GM23338 (cell line): ENCODE measurements at regions not wholly inside any gene's neighbourhood (a gene's known extent, or its start where the extent isn't known, plus 50 kb on each side); places are given as distances from the start of the nearest gene placed in this dataset.
"Not testable (repeated sequence)": the region's sequence is repeated elsewhere in the genome, so short reads cannot be mapped to it uniquely, and the experiment has no call there.

Source experiments
- ATAC-seq: fragments of 200-7000 bp; cut with Tn5 transposase; 3 replicates; pipeline ENCODE4 v1.9.1; 2020
- DNase-seq: peaks from one replicate; pipeline ENCODE4 v3.0.0-alpha.2; 2015; ENCODE audit warnings: low spot score
- H2AFZ ChIP-seq: fragments of 200-600 bp; sonication (generic); 2 replicates; pipeline ENCODE4 v1.8.0; 2016; ENCODE audit warnings: antibody characterized with exemption, mild to moderate bottlenecking, moderate library complexity
- H3F3A ChIP-seq: fragments of 200-600 bp; sonication (generic); replicated peaks from 2 replicates; pipeline ENCODE4 v1.8.0; 2017; ENCODE audit warnings: antibody characterized with exemption, mixed run types, low read depth
- H3K27ac ChIP-seq: fragments of 200-600 bp; sonication (generic); 2 replicates; pipeline ENCODE4 v1.6.1; 2016; ENCODE audit warnings: low read depth
- H3K27me3 ChIP-seq: fragments of 200-600 bp; sonication (generic); 2 replicates; pipeline ENCODE4 v1.8.0; 2016; ENCODE audit warnings: mild to moderate bottlenecking, mixed run types, moderate library complexity; ENCODE audit not compliant: insufficient read depth
- H3K36me3 ChIP-seq: fragments of 200-600 bp; sonication (generic); 2 replicates; pipeline ENCODE4 v1.8.0; 2016; ENCODE audit warnings: mild to moderate bottlenecking; ENCODE audit not compliant: insufficient read depth
- H3K4me1 ChIP-seq: fragments of 200-600 bp; sonication (generic); 2 replicates; pipeline ENCODE4 v1.8.0; 2016; ENCODE audit warnings: mild to moderate bottlenecking, moderate library complexity; ENCODE audit not compliant: insufficient read depth
- H3K4me2 ChIP-seq: fragments of 200-600 bp; sonication (generic); 2 replicates; pipeline ENCODE4 v1.7.1; 2017; ENCODE audit warnings: mixed run types
- H3K4me3 ChIP-seq: fragments of 200-600 bp; sonication (generic); 2 replicates; pipeline ENCODE4 v1.6.1; 2016; ENCODE audit warnings: mixed run types
- H3K79me2 ChIP-seq: fragments of 200-600 bp; sonication (generic); replicated peaks from 2 replicates; pipeline ENCODE4 v1.8.0; 2017; ENCODE audit warnings: mild to moderate bottlenecking; ENCODE audit not compliant: insufficient read depth
- H3K9me2 ChIP-seq: fragments of 200-600 bp; sonication (generic); 2 replicates; pipeline ENCODE4 v1.8.0; 2017; ENCODE audit not compliant: insufficient read depth
- H4K20me1 ChIP-seq: fragments of 200-600 bp; sonication (generic); replicated peaks from 2 replicates; pipeline ENCODE4 v1.8.0; 2017; ENCODE audit warnings: mild to moderate bottlenecking; ENCODE audit not compliant: insufficient read depth
- H3K27ac Mint-ChIP-seq: 2 replicates; pipeline ENCODE4 v1.8.0; 2020; ENCODE audit warnings: inconsistent platforms, mild to moderate bottlenecking, moderate library complexity, mixed read lengths
- H3K27me3 Mint-ChIP-seq: 3 replicates; pipeline ENCODE4 v1.8.0; 2022; ENCODE audit warnings: low read depth, mild to moderate bottlenecking, moderate library complexity, mixed read lengths, inconsistent platforms; ENCODE audit not compliant: insufficient read depth, poor library complexity
- H3K36me3 Mint-ChIP-seq: 3 replicates; pipeline ENCODE4 v1.8.0; 2021; ENCODE audit warnings: low read depth, mild to moderate bottlenecking, inconsistent platforms, moderate library complexity, mixed read lengths
- H3K4me1 Mint-ChIP-seq: 3 replicates; pipeline ENCODE4 v1.8.0; 2020; ENCODE audit warnings: mild to moderate bottlenecking, inconsistent platforms, mixed read lengths
- H3K4me3 Mint-ChIP-seq: 3 replicates; pipeline ENCODE4 v1.8.0; 2021; ENCODE audit warnings: moderate library complexity, mild to moderate bottlenecking, inconsistent platforms, mixed read lengths
- H3K9me3 Mint-ChIP-seq: 3 replicates; pipeline ENCODE4 v1.8.0; 2020; ENCODE audit warnings: moderate library complexity, mild to moderate bottlenecking, inconsistent platforms, mixed read lengths
- ETS1 ChIP-seq: IDR thresholded peaks from 2 replicates; pipeline ENCODE4 v1.6.1; 2016; ENCODE audit warnings: antibody characterized with exemption
- EZH2phosphoT487 ChIP-seq: fragments of 200-600 bp; sonication (generic); IDR thresholded peaks from one replicate; pipeline ENCODE4 v1.8.1; 2018; ENCODE audit warnings: antibody characterized with exemption; ENCODE audit not compliant: unreplicated experiment
- JUNB ChIP-seq: IDR thresholded peaks from one replicate; pipeline ENCODE4 v1.6.1; 2016; ENCODE audit warnings: antibody characterized with exemption; ENCODE audit not compliant: unreplicated experiment
- NANOG ChIP-seq: IDR thresholded peaks from 2 replicates; pipeline ENCODE4 v1.6.1; 2016; ENCODE audit warnings: antibody characterized with exemption, borderline replicate concordance
- POLR2AphosphoS5 ChIP-seq: IDR thresholded peaks from 2 replicates; pipeline ENCODE4 v1.6.1; 2016; ENCODE audit warnings: antibody characterized with exemption, low read depth
- REST ChIP-seq: IDR thresholded peaks from one replicate; pipeline ENCODE4 v1.6.1; 2018; ENCODE audit warnings: antibody characterized with exemption; ENCODE audit not compliant: unreplicated experiment
- STAT1 ChIP-seq: IDR thresholded peaks from one replicate; pipeline ENCODE4 v1.6.1; 2016; ENCODE audit warnings: antibody characterized with exemption; ENCODE audit not compliant: unreplicated experiment
- ZNF114 ChIP-seq: fragments of 250-450 bp; sonication (Bioruptor Pico); IDR thresholded peaks from 2 replicates; pipeline ENCODE4 v1.5.0; 2020; ENCODE audit warnings: mild to moderate bottlenecking, moderate library complexity
- ZNF331 ChIP-seq: fragments of 250-450 bp; sonication (Bioruptor Pico); IDR thresholded peaks from 2 replicates; pipeline ENCODE4 v1.5.0; 2020; ENCODE audit warnings: low read depth, mild to moderate bottlenecking, moderate library complexity

- TF ChIP-seq ETS1, result no peak
- no peak for TF ChIP-seq NANOG
- TF ChIP-seq JUNB, result no peak
Observed at GRCh38 chr22:23452231-23453010, 127.7 kb downstream of the IGLL1 start (continued).

GRCh38 chr22:23451452-23452230, 128.4 kb downstream of the IGLL1 start:
- not testable (repeated sequence) for H3K27me3 Mint-ChIP-seq, H3K4me2 ChIP-seq, H3K36me3 ChIP-seq, H3K27ac ChIP-seq, H4K20me1 ChIP-seq, DNase-seq, H3K9me3 Mint-ChIP-seq, H3K27ac Mint-ChIP-seq, ATAC-seq, H3K27me3 ChIP-seq, H3F3A ChIP-seq, H2AFZ ChIP-seq, H3K4me3 ChIP-seq, H3K9me2 ChIP-seq, H3K36me3 Mint-ChIP-seq, H3K4me1 ChIP-seq, H3K4me3 Mint-ChIP-seq, H3K4me1 Mint-ChIP-seq, H3K79me2 ChIP-seq

- not testable (repeated sequence) for H3K4me3 Mint-ChIP-seq, H3F3A ChIP-seq, H3K4me2 ChIP-seq, H3K27me3 Mint-ChIP-seq, H3K36me3 ChIP-seq, ATAC-seq, H3K27ac ChIP-seq, H3K4me1 Mint-ChIP-seq, H3K4me3 ChIP-seq, H2AFZ ChIP-seq, H3K79me2 ChIP-seq, DNase-seq, H3K27me3 ChIP-seq, H4K20me1 ChIP-seq, H3K36me3 Mint-ChIP-seq, H3K9me2 ChIP-seq, H3K27ac Mint-ChIP-seq, H3K4me1 ChIP-seq
- H3K9me3 Mint-ChIP-seq, result peaks cover 14% of the 10 kb centered on the region
Observed at GRCh38 chr22:23450821-23451220, 129.3 kb downstream of the IGLL1 start.

GRCh38 chr22:23450434-23450795, 129.7 kb downstream of the IGLL1 start:
- no peak overlapping the region for H2AFZ ChIP-seq
- H3K4me3 Mint-ChIP-seq, result no peak overlapping the region
- H3K27me3 Mint-ChIP-seq, result no peaks in the 10 kb centered on the region
- H3F3A ChIP-seq, result no peaks in the 10 kb centered on the region
- H3K4me3 ChIP-seq, result no peak overlapping the region
- no peak for ATAC-seq
- no peaks in the 10 kb centered on the region for H3K4me1 Mint-ChIP-seq
- no peaks in the 10 kb centered on the region for H3K9me2 ChIP-seq
- H4K20me1 ChIP-seq, result no peaks in the 10 kb centered on the region
- no peaks in the 10 kb centered on the region for H3K79me2 ChIP-seq
- no peaks in the 10 kb centered on the region for H3K36me3 ChIP-seq
- no peaks in the 10 kb centered on the region for H3K27me3 ChIP-seq
- H3K36me3 Mint-ChIP-seq, result peaks cover 9% of the 10 kb centered on the region; the same call in 2 of the 3 replicates
- peaks cover 14% of the 10 kb centered on the region for H3K9me3 Mint-ChIP-seq
- no peak overlapping the region for H3K27ac Mint-ChIP-seq
- no peak overlapping the region for H3K27ac ChIP-seq
- no peak overlapping the region for H3K4me2 ChIP-seq
- H3K4me1 ChIP-seq, result no peaks in the 10 kb centered on the region
- no peak for DNase-seq
- TF ChIP-seq STAT1, result no peak
- no peak for TF ChIP-seq JUNB
- TF ChIP-seq EZH2phosphoT487, result no peak
- no peak for TF ChIP-seq POLR2AphosphoS5
- TF ChIP-seq ZNF114 (CRISPR knock-in tag), result no peak
- no peak for TF ChIP-seq REST
- TF ChIP-seq NANOG, result no peak
- no peak for TF ChIP-seq ZNF331 (CRISPR knock-in tag)
